ENCODE measurements at regions not wholly inside any gene's neighbourhood (a gene's known extent, or its start where the extent isn't known, plus 50 kb on each side); places are given as distances from the start of the nearest gene placed in this dataset.

DNA sequence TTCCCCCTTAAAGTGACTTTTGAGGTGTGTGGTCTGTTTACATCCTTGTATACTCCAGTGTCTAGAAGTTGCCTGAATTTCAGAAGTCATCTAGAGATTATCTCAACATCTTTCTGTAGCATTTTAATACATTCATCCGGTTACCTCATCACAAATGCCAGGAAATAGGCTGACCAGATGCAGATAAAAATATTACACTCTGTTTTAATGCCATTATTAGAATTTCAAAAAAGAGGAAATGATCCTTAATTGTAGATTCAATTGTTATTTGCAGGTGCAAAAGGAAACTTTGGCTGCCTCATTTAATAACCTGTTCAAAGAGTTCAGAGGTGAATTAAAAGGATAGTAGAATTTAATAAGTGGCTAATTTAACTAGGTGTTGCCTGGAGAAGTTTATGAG lies 290.9 kb downstream of the C3orf38 start:
- TF ChIP-seq, protein P1, sequence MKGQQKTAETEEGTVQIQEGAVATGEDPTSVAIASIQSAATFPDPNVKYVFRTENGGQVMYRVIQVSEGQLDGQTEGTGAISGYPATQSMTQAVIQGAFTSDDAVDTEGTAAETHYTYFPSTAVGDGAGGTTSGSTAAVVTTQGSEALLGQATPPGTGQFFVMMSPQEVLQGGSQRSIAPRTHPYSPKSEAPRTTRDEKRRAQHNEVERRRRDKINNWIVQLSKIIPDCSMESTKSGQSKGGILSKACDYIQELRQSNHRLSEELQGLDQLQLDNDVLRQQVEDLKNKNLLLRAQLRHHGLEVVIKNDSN (IDR thresholded peaks at IDR 0.05), result no peak
- TF ChIP-seq NFIC (IDR thresholded peaks at IDR 0.05) (no peak), YY1 (IDR thresholded peaks at IDR 0.05; ENCODE audit: low read depth) (no peak), TAF1 (IDR thresholded peaks at IDR 0.05; ENCODE audit: low read depth) (no peak), EP300 (IDR thresholded peaks at IDR 0.05; ENCODE audit: borderline replicate concordance) (no peak), CEBPB (IDR thresholded peaks at IDR 0.05) (no peak), CREB1 (IDR thresholded peaks at IDR 0.05; ENCODE audit: low read depth) (no peak), TCF12 (IDR thresholded peaks at IDR 0.05; ENCODE audit: low read depth) (no peak), FOXM1 (IDR thresholded peaks at IDR 0.05; ENCODE audit: borderline replicate concordance, low read depth) (no peak), TEAD4 (IDR thresholded peaks at IDR 0.05) (no peak), EGR1 (IDR thresholded peaks at IDR 0.05) (no peak), RAD21 (IDR thresholded peaks at IDR 0.05; ENCODE audit: low read depth) (no peak), ZBTB7A (IDR thresholded peaks at IDR 0.05; ENCODE audit: low read depth) (no peak)
- TF ChIP-seq, protein P2, sequence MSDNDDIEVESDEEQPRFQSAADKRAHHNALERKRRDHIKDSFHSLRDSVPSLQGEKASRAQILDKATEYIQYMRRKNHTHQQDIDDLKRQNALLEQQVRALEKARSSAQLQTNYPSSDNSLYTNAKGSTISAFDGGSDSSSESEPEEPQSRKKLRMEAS (IDR thresholded peaks at IDR 0.05), result no peak
- TF ChIP-seq, protein P3, sequence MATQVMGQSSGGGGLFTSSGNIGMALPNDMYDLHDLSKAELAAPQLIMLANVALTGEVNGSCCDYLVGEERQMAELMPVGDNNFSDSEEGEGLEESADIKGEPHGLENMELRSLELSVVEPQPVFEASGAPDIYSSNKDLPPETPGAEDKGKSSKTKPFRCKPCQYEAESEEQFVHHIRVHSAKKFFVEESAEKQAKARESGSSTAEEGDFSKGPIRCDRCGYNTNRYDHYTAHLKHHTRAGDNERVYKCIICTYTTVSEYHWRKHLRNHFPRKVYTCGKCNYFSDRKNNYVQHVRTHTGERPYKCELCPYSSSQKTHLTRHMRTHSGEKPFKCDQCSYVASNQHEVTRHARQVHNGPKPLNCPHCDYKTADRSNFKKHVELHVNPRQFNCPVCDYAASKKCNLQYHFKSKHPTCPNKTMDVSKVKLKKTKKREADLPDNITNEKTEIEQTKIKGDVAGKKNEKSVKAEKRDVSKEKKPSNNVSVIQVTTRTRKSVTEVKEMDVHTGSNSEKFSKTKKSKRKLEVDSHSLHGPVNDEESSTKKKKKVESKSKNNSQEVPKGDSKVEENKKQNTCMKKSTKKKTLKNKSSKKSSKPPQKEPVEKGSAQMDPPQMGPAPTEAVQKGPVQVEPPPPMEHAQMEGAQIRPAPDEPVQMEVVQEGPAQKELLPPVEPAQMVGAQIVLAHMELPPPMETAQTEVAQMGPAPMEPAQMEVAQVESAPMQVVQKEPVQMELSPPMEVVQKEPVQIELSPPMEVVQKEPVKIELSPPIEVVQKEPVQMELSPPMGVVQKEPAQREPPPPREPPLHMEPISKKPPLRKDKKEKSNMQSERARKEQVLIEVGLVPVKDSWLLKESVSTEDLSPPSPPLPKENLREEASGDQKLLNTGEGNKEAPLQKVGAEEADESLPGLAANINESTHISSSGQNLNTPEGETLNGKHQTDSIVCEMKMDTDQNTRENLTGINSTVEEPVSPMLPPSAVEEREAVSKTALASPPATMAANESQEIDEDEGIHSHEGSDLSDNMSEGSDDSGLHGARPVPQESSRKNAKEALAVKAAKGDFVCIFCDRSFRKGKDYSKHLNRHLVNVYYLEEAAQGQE (IDR thresholded peaks at IDR 0.05; ENCODE audit: low read depth), result no peak

DNA sequence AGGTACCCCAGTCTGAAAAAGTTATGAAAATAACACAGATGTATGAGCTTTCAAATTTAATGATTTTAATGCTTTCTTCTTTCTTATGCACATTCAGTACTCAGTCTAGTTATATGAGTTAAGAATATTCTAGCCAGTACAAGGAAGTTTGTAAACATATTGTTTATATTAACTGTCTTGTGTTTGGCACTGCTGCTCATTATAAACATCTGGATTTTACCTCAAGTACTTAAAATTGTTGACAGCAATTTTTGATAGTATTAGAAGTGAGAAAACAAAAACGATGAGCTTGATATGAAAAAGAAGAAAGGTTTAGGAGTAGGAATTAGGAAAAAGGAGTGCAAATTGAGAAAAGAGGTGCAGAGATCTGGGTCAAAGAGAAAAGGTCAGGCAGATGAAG lies 293.3 kb downstream of the C3orf38 start:
- TF ChIP-seq CEBPB (IDR thresholded peaks at IDR 0.05) (no peak), FOXM1 (IDR thresholded peaks at IDR 0.05; ENCODE audit: borderline replicate concordance, low read depth) (no peak), TAF1 (IDR thresholded peaks at IDR 0.05; ENCODE audit: low read depth) (no peak), EGR1 (IDR thresholded peaks at IDR 0.05) (no peak), EP300 (IDR thresholded peaks at IDR 0.05; ENCODE audit: borderline replicate concordance) (no peak), TEAD4 (IDR thresholded peaks at IDR 0.05) (no peak), RAD21 (IDR thresholded peaks at IDR 0.05; ENCODE audit: low read depth) (no peak), YY1 (IDR thresholded peaks at IDR 0.05; ENCODE audit: low read depth) (no peak), NFIC (IDR thresholded peaks at IDR 0.05) (no peak), TCF12 (IDR thresholded peaks at IDR 0.05; ENCODE audit: low read depth) (no peak), CREB1 (IDR thresholded peaks at IDR 0.05; ENCODE audit: low read depth) (no peak), ZBTB7A (IDR thresholded peaks at IDR 0.05; ENCODE audit: low read depth) (no peak)
- TF ChIP-seq, protein P3 (IDR thresholded peaks at IDR 0.05; ENCODE audit: low read depth), result no peak
- TF ChIP-seq, protein P1 (IDR thresholded peaks at IDR 0.05), result no peak
- TF ChIP-seq, protein P2 (IDR thresholded peaks at IDR 0.05), result no peak

DNA sequence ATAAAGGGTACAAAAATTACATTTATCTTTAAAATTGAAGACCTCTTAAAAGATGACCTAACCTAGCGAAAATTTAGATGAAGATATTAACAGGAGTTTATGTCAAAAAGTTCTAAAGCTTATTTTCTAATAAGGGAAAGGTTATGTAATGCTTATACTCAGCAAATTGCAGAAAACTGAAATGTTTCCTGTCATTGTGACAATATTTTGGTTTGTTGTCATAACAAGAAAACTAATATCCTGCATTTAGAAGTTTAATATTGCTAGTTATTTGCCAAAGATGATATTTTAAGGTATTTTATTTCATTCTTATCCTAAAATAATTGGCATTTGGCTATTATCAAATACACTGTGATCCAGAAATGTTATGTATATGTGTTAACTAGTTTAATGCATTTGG lies 294.5 kb downstream of the C3orf38 start:
- TF ChIP-seq CREB1 (IDR thresholded peaks at IDR 0.05; ENCODE audit: low read depth) (no peak), TCF12 (IDR thresholded peaks at IDR 0.05; ENCODE audit: low read depth) (no peak), FOXM1 (IDR thresholded peaks at IDR 0.05; ENCODE audit: borderline replicate concordance, low read depth) (no peak), TAF1 (IDR thresholded peaks at IDR 0.05; ENCODE audit: low read depth) (no peak), EP300 (IDR thresholded peaks at IDR 0.05; ENCODE audit: borderline replicate concordance) (no peak), TEAD4 (IDR thresholded peaks at IDR 0.05) (no peak), EGR1 (IDR thresholded peaks at IDR 0.05) (no peak), NFIC (IDR thresholded peaks at IDR 0.05) (no peak), ZBTB7A (IDR thresholded peaks at IDR 0.05; ENCODE audit: low read depth) (no peak), YY1 (IDR thresholded peaks at IDR 0.05; ENCODE audit: low read depth) (no peak), RAD21 (IDR thresholded peaks at IDR 0.05; ENCODE audit: low read depth) (no peak), CEBPB (IDR thresholded peaks at IDR 0.05) (no peak)
- TF ChIP-seq, protein P3 (IDR thresholded peaks at IDR 0.05; ENCODE audit: low read depth), result no peak
- TF ChIP-seq, protein P2 (IDR thresholded peaks at IDR 0.05), result no peak
- TF ChIP-seq, protein P1 (IDR thresholded peaks at IDR 0.05), result no peak
